ENCODE measurements at regions not wholly inside any gene's neighbourhood (a gene's known extent, or its start where the extent isn't known, plus 50 kb on each side); places are given as distances from the start of the nearest gene placed in this dataset.
"Not testable (repeated sequence)": the region's sequence is repeated elsewhere in the genome, so short reads cannot be mapped to it uniquely, and the experiment has no call there.

- no peak for DNase-seq
Measured at GRCh38 chr2:155513248-155513647, 814.8 kb downstream of the KCNJ3 start.

- no peak for DNase-seq
Measured at GRCh38 chr2:155502766-155503165, 804.3 kb downstream of the KCNJ3 start.

- DNase-seq, result no peak
Measured at GRCh38 chr2:155498106-155498505, 799.6 kb downstream of the KCNJ3 start.

DNA sequence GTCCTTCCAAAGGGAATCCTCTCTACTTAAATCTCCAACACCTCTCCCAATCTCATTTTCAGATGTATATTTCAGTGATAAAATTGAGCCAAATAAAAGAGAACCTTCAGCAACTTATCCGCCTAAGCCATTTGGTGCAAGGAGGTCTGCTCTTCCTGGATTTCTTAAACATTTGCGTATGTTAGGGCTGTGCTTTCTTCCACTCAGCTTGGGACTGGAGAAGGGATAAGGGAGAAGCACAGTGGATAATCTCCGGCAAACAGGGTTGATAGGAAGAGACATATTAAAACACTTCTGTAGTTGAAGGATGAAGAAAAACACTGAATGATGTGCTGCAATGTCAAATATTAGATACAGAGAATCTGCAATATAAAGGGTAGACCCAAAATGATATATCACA, 796.2 kb downstream of the KCNJ3 start:
- DNase-seq, result no peak

DNA sequence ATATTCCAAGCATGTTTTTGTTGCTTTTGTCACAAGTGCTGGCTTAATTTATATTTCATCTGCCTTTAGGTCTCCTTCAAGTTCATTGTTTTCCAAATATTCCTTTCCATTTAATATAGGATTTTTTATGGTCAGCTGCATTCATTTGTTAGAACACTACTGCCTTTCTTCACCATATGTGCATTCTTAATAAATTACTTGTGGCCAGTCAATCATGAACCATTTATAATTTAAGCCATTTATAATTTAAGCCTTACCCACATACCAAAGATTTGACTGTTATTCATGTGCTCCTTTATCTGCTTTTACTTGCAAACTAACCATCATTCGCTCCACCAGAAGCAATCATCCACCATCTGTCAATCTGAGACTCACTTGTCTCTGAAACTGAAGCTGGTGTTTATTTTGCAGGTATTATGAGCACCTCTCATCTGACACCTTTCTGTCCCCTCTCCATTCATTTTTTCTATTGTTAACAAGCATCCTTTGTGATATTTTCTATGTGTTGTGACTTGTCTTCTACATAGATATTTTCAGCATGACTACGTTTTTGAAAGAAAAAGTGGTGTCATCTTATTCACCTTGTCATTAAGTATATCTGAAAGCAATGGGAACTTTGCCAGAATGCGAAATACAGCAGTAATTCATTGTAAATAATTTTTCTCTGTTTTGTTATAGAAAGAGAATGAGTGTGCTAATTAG, 786.8 kb downstream of the KCNJ3 start:
- no peak for DNase-seq

DNA sequence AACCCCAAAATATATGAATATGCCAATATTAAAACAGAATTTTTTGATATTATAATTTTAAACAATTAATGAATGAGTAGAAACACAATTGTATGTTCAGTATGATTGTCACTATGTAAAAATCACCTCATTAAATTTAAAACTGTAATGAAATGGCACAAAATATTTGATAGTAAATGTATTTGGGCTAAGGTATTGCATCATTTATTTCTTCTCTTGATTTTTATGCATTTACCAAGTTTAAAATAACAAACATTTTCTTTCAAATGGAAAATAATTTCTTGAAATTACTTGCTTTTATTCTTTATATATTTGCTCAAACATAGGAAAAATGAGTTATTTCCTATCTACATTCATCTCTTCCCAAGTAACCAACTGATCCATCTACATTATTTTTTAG, 782.6 kb downstream of the KCNJ3 start:
- DNase-seq, result no peak

DNA sequence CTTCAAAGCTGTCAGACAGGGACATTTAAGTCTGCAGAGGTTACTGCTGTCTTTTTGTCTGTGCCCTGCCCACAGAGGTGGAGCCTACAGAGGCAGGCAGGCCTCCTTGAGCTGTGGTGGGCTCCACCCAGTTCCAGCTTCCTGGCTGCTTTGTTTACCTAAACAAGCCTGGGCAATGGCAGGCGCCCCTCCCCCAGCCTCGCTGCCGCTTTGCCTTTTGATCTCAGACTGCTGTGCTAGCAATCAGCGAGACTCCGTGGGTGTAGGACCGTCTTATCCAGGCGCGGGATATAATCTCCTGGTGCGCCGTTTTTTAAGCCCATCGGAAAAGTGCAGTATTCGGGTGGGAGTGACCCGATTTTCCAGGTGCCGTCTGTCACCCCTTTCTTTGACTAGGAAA, 773.5 kb downstream of the KCNJ3 start:
- not testable (repeated sequence) for DNase-seq

GRCh38 chr2:155456222-155456621, 757.7 kb downstream of the KCNJ3 start:
- no peak for DNase-seq

DNA sequence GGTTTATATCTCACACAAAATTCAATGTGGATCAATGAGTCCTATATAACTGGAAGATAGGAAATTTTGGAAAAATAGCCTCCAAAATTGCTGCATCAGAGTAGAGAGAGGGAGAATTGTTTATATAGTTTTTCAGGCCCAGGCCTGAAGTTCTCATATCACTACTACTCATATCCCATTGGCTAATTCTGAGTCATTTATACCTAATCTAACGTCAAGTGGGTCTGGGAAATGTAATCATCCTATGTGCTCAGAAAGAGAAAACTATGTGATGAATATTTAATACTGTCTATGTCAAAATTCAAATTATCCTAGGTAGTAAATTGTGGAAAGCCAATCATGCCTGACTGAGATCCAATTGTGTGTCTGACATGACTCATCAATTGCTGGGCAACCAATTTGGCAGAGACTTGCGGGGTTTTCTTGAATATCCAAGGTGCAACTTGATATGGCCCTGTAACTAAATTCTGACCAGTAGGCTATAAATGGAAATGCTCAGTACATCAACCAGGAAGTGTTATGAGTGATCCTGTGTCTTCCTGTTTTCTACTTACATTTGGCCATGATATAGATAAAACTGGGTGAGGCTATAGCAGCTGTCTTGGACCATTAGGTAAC, 744.4 kb downstream of the KCNJ3 start:
- no peak for DNase-seq

GRCh38 chr2:155442088-155442487, 743.6 kb downstream of the KCNJ3 start:
- no peak for DNase-seq

- no peak for DNase-seq
Measured at GRCh38 chr2:155431004-155431507, 732.6 kb downstream of the KCNJ3 start.

- no peak for DNase-seq
Measured at GRCh38 chr2:155427470-155427869, 729.0 kb downstream of the KCNJ3 start.

- no peak for DNase-seq
Measured at GRCh38 chr2:155424518-155424917, 726.0 kb downstream of the KCNJ3 start.

DNA sequence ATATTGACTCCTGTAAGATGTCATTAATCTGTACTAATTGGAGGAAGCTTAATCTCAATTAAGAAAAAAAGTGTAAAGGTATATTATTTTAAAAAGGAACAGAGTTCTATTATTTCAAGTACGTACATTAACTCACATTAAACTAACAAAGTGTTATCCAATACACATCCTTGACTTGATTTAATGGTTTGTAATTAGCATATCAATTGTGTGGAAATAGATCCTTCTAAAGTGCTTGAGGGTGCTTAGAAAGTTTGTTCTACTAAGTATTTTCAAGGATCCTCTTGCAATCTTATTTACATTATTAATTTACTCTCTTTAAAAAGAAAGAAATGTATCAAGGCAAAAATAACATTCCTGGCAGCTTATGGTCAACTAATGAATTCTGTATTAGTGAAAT, 720.3 kb downstream of the KCNJ3 start:
- DNase-seq, result no peak

DNA sequence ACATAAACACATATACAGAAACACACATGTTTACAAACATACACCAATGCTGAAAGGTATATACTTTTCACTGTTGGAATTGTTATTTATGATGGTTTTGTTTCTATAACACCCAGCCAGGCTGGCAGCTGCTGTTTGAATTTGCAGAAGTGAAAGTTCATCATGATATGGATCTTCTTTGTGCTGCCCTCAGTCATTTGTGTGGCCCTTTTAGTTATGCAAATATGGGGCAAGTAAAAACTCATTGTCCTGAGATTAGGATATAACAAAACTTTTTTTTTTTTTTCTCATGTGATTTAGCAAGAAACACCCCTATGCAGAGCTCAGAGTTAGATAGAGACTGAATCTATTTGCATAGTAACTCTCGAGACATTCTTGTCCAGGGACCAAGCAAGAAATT, 714.1 kb downstream of the KCNJ3 start:
- DNase-seq, result no peak

- DNase-seq, result no peak
Measured at GRCh38 chr2:155404433-155405002, 706.0 kb downstream of the KCNJ3 start.

- DNase-seq, result no peak
Measured at GRCh38 chr2:155393406-155393805, 694.9 kb downstream of the KCNJ3 start.

- no peak for DNase-seq
Measured at GRCh38 chr2:155391613-155392130, 693.2 kb downstream of the KCNJ3 start.

DNA sequence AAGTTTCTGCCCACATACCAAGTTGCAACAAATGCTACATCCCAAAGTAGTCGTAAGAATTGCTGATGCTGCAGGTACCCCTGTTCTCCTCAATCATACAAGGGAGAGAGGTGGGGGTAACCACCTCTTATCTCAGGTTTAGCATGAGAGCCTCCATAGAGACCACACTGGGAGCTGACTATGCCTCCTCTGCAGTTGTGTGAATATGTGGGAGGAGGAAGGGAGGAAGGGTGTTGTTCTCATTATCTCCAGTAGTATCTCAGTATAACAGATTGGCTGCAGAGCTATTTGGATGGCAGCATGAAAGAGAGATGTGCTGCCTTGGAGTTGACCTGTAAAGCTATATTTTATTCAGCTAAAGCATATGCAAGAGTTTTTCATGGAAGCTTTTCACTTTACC, 690.7 kb downstream of the KCNJ3 start:
- no peak for DNase-seq

DNA sequence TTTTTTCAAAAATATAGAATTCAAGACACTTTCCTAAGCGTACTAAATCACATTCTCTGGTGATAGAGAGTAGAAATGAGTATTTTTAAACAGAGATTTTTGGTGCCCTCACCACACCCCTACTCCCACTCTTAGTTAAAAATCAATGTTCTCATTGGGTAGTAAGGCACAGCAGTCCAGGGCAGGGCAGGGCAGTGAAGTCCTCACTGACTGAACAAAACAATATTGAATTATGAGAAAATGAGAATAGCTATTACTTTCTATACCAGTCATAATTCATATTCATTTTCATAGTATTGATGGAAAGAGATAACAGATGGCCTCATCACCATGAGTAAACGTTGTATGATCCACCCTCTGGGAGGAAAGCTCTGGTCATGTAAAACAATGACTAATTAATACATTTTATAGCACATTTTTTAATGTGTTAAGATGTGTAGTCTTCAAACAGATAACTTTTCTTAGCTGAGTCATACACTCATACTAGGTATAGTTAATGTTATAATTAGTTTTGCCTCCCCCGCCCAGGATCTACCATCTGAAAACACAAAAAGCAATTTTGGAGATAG, 686.1 kb downstream of the KCNJ3 start:
- no peak for DNase-seq

GRCh38 chr2:155382776-155383175, 684.3 kb downstream of the KCNJ3 start:
- no peak for DNase-seq

GRCh38 chr2:155381436-155381835, 682.9 kb downstream of the KCNJ3 start:
- DNase-seq, result no peak

DNA sequence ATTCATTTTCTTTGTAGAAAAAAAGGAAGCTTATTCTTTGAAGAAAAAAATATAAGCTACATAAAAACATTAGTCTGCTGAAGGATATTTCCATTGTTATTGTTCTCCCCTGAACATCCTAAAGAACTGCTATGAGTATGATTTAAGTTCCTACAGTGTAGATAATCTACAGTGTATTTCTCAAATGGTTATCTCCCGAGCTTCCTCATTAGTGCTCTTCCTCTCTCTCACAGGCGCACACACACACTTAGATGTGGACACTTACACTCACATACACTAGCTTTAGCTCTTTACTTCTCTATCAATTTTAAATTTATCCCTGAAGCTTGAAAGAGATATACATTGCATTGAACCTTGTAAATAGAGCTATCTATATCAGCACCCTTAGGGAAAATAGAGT, 681.0 kb downstream of the KCNJ3 start:
- DNase-seq, result no peak

- no peak for DNase-seq
Measured at GRCh38 chr2:155377931-155378444, 679.5 kb downstream of the KCNJ3 start.
